ENCODE measurements at regions not wholly inside any gene's neighbourhood (a gene's known extent, or its start where the extent isn't known, plus 50 kb on each side); places are given as distances from the start of the nearest gene placed in this dataset.
"Not testable (repeated sequence)": the region's sequence is repeated elsewhere in the genome, so short reads cannot be mapped to it uniquely, and the experiment has no call there.

GRCh38 chr4:155445306-155445705 is 68.5 kb upstream of the MAP9 start:
- no peak overlapping the region for H3K4me3 ChIP-seq (ENCODE audit: low read depth, low read length)
- no peak for DNase-seq (ENCODE audit: low read depth)
- no peak for TF ChIP-seq CTCF (conservative IDR thresholded peaks at IDR 0.05; ENCODE audit: low read depth, low read length)

- no peak for TF ChIP-seq CTCF (conservative IDR thresholded peaks at IDR 0.05; ENCODE audit: low read depth, low read length)
- no peak for DNase-seq (ENCODE audit: low read depth)
- no peak overlapping the region for H3K4me3 ChIP-seq (ENCODE audit: low read depth, low read length)
These were observed 68.0 kb upstream of the MAP9 start for GRCh38 chr4:155444721-155445120.

- peak; percentile 33 for DNase-seq (ENCODE audit: low read depth)
- H3K4me3 ChIP-seq (ENCODE audit: low read depth, low read length), result peak overlapping the region; percentile 23
- TF ChIP-seq CTCF (conservative IDR thresholded peaks at IDR 0.05; ENCODE audit: low read depth, low read length), result peak; percentile 100
These were observed 65.7 kb upstream of the MAP9 start for GRCh38 chr4:155442267-155443105.

GRCh38 chr4:155441475-155441874 is 64.7 kb upstream of the MAP9 start:
- no peak overlapping the region for H3K4me3 ChIP-seq (ENCODE audit: low read depth, low read length)
- TF ChIP-seq CTCF (conservative IDR thresholded peaks at IDR 0.05; ENCODE audit: low read depth, low read length), result no peak
- no peak for DNase-seq (ENCODE audit: low read depth)

GRCh38 chr4:155439760-155440159 is 63.0 kb upstream of the MAP9 start:
- DNase-seq (ENCODE audit: low read depth), result not testable (repeated sequence)

GRCh38 chr4:155434904-155435303 is 58.1 kb upstream of the MAP9 start:
- DNase-seq (ENCODE audit: low read depth), result no peak
- TF ChIP-seq CTCF (conservative IDR thresholded peaks at IDR 0.05; ENCODE audit: low read depth, low read length), result no peak

More at GRCh38 chr4:155439760-155440159, 63.0 kb upstream of the MAP9 start:
- H3K4me3 ChIP-seq (ENCODE audit: low read depth, low read length), result not testable (repeated sequence)

GRCh38 chr4:155434366-155434765 is 57.6 kb upstream of the MAP9 start:
- H3K4me3 ChIP-seq (ENCODE audit: low read depth, low read length), result no peak overlapping the region
- DNase-seq (ENCODE audit: low read depth), result no peak
- TF ChIP-seq CTCF (conservative IDR thresholded peaks at IDR 0.05; ENCODE audit: low read depth, low read length), result no peak

More at GRCh38 chr4:155434904-155435303, 58.1 kb upstream of the MAP9 start:
- H3K4me3 ChIP-seq (ENCODE audit: low read depth, low read length), result no peak overlapping the region
